Cardiac fibroblast (primary cell): ENCODE measurements at regions not wholly inside any gene's neighbourhood (a gene's known extent, or its start where the extent isn't known, plus 50 kb on each side); places are given as distances from the start of the nearest gene placed in this dataset.
"Not testable (repeated sequence)": the region's sequence is repeated elsewhere in the genome, so short reads cannot be mapped to it uniquely, and the experiment has no call there.

ENCODE experiments used
- DNase-seq, 2 donors: peaks; one replicate each; pipeline versions ENCODE4 v3.0.0 to v3.0.0-alpha.2; 2010; ENCODE audit warnings: low read depth in 2 of 2
- H3K4me3 ChIP-seq, 2 donors: replicated peaks in 1 of 2; 1 replicate in 1 of 2; 2 replicates in 1 of 2; pipeline ENCODE4 v1.5.1; 2011; ENCODE audit warnings: low read depth in 2 of 2, low read length in 2 of 2, mild to moderate bottlenecking in 2 of 2, moderate library complexity in 1 of 2
- CTCF ChIP-seq: IDR thresholded peaks from one replicate; pipeline ENCODE4 v1.5.1; 2011; ENCODE audit warnings: low read depth, mild to moderate bottlenecking, low read length, inconsistent platforms

DNA sequence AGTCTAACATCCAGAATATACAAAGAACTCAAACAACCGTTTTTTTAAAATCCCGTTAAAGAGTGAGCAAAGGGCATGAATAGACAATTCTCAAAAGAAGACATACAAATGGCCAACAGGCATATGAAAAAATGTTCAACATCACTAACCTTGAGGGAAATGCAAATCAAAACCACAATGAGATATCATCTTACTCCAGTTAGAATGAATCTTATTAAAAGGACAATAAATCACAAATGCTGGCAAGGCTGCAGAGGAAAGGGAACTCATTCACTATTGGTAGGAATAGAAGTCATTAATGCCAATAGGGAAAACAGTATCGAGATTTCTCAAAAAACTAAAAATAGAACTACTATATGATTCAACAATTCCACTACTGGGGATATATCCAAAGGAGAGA is 520.1 kb downstream of the RMST start:
- no peak for TF ChIP-seq CTCF
- H3K4me3 ChIP-seq, result no peak overlapping the region
- DNase-seq, result no peak

GRCh38 chr12:97983796-97984195 is 521.2 kb downstream of the RMST start:
- H3K4me3 ChIP-seq, result no peak overlapping the region
- DNase-seq, result no peak
- TF ChIP-seq CTCF, result no peak

- no peak for TF ChIP-seq CTCF
- no peak for DNase-seq
- H3K4me3 ChIP-seq, result no peak overlapping the region
Observed at GRCh38 chr12:97984436-97984835, 521.8 kb downstream of the RMST start.

- TF ChIP-seq CTCF, result no peak
- no peak overlapping the region for H3K4me3 ChIP-seq
- DNase-seq, result no peak
Observed at GRCh38 chr12:97984974-97985580, 522.5 kb downstream of the RMST start.

DNA sequence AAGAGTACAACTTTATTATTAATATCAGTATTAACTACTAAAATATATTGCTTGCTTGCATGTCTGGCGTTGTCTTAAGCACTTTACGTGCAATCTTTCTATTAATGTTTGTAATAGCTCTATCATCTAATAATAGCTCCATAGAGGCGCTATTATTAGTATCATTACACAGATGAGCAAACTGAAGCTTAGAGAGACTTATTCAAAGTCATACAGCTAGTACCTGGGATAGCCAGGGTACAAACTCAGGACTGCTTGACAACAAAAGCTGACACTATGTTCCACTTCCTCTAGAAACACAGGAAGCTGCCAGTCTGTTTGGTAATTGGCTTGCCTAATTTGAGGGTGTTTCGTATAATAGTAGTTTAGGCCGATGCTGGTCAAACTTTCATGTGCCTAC is 523.2 kb downstream of the RMST start:
- no peak for TF ChIP-seq CTCF
- H3K4me3 ChIP-seq, result no peak overlapping the region
- no peak for DNase-seq

- H3K4me3 ChIP-seq, DNase-seq: not testable (repeated sequence)
Observed at GRCh38 chr12:97988588-97988987, 526.0 kb downstream of the RMST start.

GRCh38 chr12:97989366-97989940 is 525.9 kb upstream of the TMPO start:
- DNase-seq, result no peak
- no peak for TF ChIP-seq CTCF
- H3K4me3 ChIP-seq, result no peak overlapping the region
